ENCODE measurements at regions not wholly inside any gene's neighbourhood (a gene's known extent, or its start where the extent isn't known, plus 50 kb on each side); places are given as distances from the start of the nearest gene placed in this dataset.

GRCh38 chr22:48551061-48551460 lies 1276.6 kb downstream of the BRD1 start (continued):
- TF ChIP-seq ZBTB7B (CRISPR knock-in tag; IDR thresholded peaks at IDR 0.05) (no peak), MAFG (CRISPR knock-in tag; IDR thresholded peaks at IDR 0.05) (no peak), GTF3A (CRISPR knock-in tag; conservative IDR thresholded peaks at IDR 0.05) (no peak), ZFP62 (CRISPR knock-in tag; IDR thresholded peaks at IDR 0.05) (no peak), ZNF607 (CRISPR knock-in tag; IDR thresholded peaks at IDR 0.05; ENCODE audit: borderline replicate concordance) (no peak), BRD4 (CRISPR knock-in tag; IDR thresholded peaks at IDR 0.05) (no peak), KLF11 (CRISPR knock-in tag; IDR thresholded peaks at IDR 0.05) (no peak), SNRNP70 (IDR thresholded peaks at IDR 0.05; ENCODE audit: low read depth, low read length) (no peak), ATF4 (CRISPR knock-in tag; IDR thresholded peaks at IDR 0.05) (no peak)

GRCh38 chr22:48548391-48548790 lies 1279.3 kb downstream of the BRD1 start:
- 0% methylated on average over 5 of the region's 8 CpGs for WGBS (ENCODE audit: low lambda C conversion rate)
- Histone ChIP-seq H3K4me1 (ENCODE audit: insufficient read depth, low read length) (no peaks in the 10 kb centered on the region), H3K9me3 (ENCODE audit: low read length) (no peaks in the 10 kb centered on the region), H3K79me2 (ENCODE audit: insufficient read depth, low read length) (no peaks in the 10 kb centered on the region), H3K27me3 (ENCODE audit: control insufficient read depth in 1 of 2, insufficient read depth in 2 of 2, low read length in 2 of 2) (peaks cover 18 to 70% of the 10 kb centered on the region in 2 experiments), H3K27ac (ENCODE audit: extremely low read length, insufficient read depth, low read length) (no peak overlapping the region), H3K9ac (ENCODE audit: insufficient read depth, low read depth, low read length) (no peak overlapping the region), H4K20me1 (ENCODE audit: insufficient read depth, low read length) (no peaks in the 10 kb centered on the region; the same call in 1 of the 2 replicates), H2AFZ (ENCODE audit: low read length) (no peak overlapping the region), H3K36me3 (replicated peaks in 1 of 2; ENCODE audit: control insufficient read depth in 1 of 2, insufficient read depth in 2 of 2, low read length in 2 of 2) (no peaks in the 10 kb centered on the region), H3K4me2 (ENCODE audit: low read depth, low read length) (no peak overlapping the region), H3K4me3 (replicated peaks in 1 of 3; ENCODE audit: insufficient read depth in 1 of 3, low read depth in 2 of 3, low read length in 3 of 3) (no peak overlapping the region)
- CTCF ChIA-PET (ENCODE audit: low intra/inter-chr PET ratio, low total read pairs): no interaction called here
- POLR2A ChIA-PET: no interaction called here
- in situ Hi-C loops (cut with HindIII; ENCODE audit: extremely low pct_ligation_motif_present, low pct_unique_long_range_greater_than_20kb) (no loop called here), intact Hi-C loops (cut with micrococcal nuclease; ENCODE audit: unreplicated experiment) (no loop called here)
- FAIRE-seq: no peak
- no peak for ATAC-seq
- no peak for DNase-seq (ENCODE audit: low spot score)
- no TSS peak for BruUV-seq (replicated peaks)
- TF ChIP-seq ZNF879 (CRISPR knock-in tag; IDR thresholded peaks at IDR 0.05): no peak
- no peak for TF ChIP-seq SMARCC2 (IDR thresholded peaks at IDR 0.05)
- TF ChIP-seq E2F2 (CRISPR knock-in tag; IDR thresholded peaks at IDR 0.05; ENCODE audit: borderline replicate concordance): no peak
- no peak for TF ChIP-seq ZNF10 (CRISPR knock-in tag; IDR thresholded peaks at IDR 0.05; ENCODE audit: borderline replicate concordance, low read depth)
- no peak for TF ChIP-seq ZNF205 (CRISPR knock-in tag; IDR thresholded peaks at IDR 0.05)
- TF ChIP-seq ZNF777 (CRISPR knock-in tag; IDR thresholded peaks at IDR 0.05): no peak
- no peak for TF ChIP-seq CEBPB (IDR thresholded peaks at IDR 0.05; ENCODE audit: borderline replicate concordance, low read depth, low read length)
- TF ChIP-seq MAZ (IDR thresholded peaks at IDR 0.05; ENCODE audit: borderline replicate concordance, low read depth, low read length): no peak
- TF ChIP-seq MAZ (CRISPR knock-in tag; IDR thresholded peaks at IDR 0.05; ENCODE audit: low read depth): no peak
- TF ChIP-seq ZNF512 (CRISPR knock-in tag; IDR thresholded peaks at IDR 0.05): no peak
- TF ChIP-seq ZNF788 (CRISPR knock-in tag; IDR thresholded peaks at IDR 0.05; ENCODE audit: borderline replicate concordance): no peak
- no peak for TF ChIP-seq GATAD2A (CRISPR knock-in tag; IDR thresholded peaks at IDR 0.05)
- no peak for TF ChIP-seq BORCS8-MEF2B (CRISPR knock-in tag; IDR thresholded peaks at IDR 0.05)
- TF ChIP-seq ZBTB25 (CRISPR knock-in tag; IDR thresholded peaks at IDR 0.05): no peak

All from HepG2 (cell line).